Right hindlimb (tissue), 1 donor: ENCODE measurements at regions not wholly inside any gene's neighbourhood (a gene's known extent, or its start where the extent isn't known, plus 50 kb on each side); places are given as distances from the start of the nearest gene placed in this dataset.
"Not testable (repeated sequence)": the region's sequence is repeated elsewhere in the genome, so short reads cannot be mapped to it uniquely, and the experiment has no call there.

Experiments used
- DNase-seq: peaks from one replicate; pipeline ENCODE4 v3.0.0-alpha.2; 2018

- DNase-seq = no peak
These were observed 181.4 kb upstream of the ETV3 start for GRCh38 chr1:157319567-157319966.

- DNase-seq = not testable (repeated sequence)
These were observed 179.0 kb upstream of the ETV3 start for GRCh38 chr1:157317229-157317628.

- DNase-seq = no peak
These were observed 177.3 kb upstream of the ETV3 start for GRCh38 chr1:157315544-157315943.

GRCh38 chr1:157314408-157314807 is 176.2 kb upstream of the ETV3 start:
- DNase-seq = no peak

- no peak for DNase-seq
These were observed 175.1 kb upstream of the ETV3 start for GRCh38 chr1:157313240-157313807.

GRCh38 chr1:157312082-157312812 is 174.1 kb upstream of the ETV3 start:
- DNase-seq = no peak

- DNase-seq = no peak
These were observed 173.5 kb upstream of the ETV3 start for GRCh38 chr1:157311730-157312081.

GRCh38 chr1:157310805-157311729 is 172.9 kb upstream of the ETV3 start:
- DNase-seq = peak; percentile 27

GRCh38 chr1:157310401-157310800 is 172.2 kb upstream of the ETV3 start:
- DNase-seq = no peak

- no peak for DNase-seq
These were observed 169.3 kb upstream of the ETV3 start for GRCh38 chr1:157307491-157307890.

- DNase-seq = no peak
These were observed 168.7 kb upstream of the ETV3 start for GRCh38 chr1:157306896-157307295.

- DNase-seq = no peak
These were observed 166.1 kb upstream of the ETV3 start for GRCh38 chr1:157304271-157304670.

- no peak for DNase-seq
These were observed 164.5 kb upstream of the ETV3 start for GRCh38 chr1:157302724-157303123.

GRCh38 chr1:157302199-157302497 is 164.0 kb upstream of the ETV3 start:
- DNase-seq = no peak

GRCh38 chr1:157301477-157302198 is 163.4 kb upstream of the ETV3 start:
- no peak for DNase-seq

- DNase-seq = not testable (repeated sequence)
These were observed 156.4 kb upstream of the ETV3 start for GRCh38 chr1:157294387-157295145.

- DNase-seq = no peak
These were observed 154.8 kb upstream of the ETV3 start for GRCh38 chr1:157292809-157293564.

GRCh38 chr1:157292302-157292701 is 154.1 kb upstream of the ETV3 start:
- DNase-seq = no peak

- no peak for DNase-seq
These were observed 152.9 kb upstream of the ETV3 start for GRCh38 chr1:157291083-157291482.

GRCh38 chr1:157289424-157290105 is 151.4 kb upstream of the ETV3 start:
- no peak for DNase-seq

GRCh38 chr1:157288996-157289395 is 150.8 kb upstream of the ETV3 start:
- DNase-seq = no peak
